Ovary (tissue), 7 donors: ENCODE measurements at regions not wholly inside any gene's neighbourhood (a gene's known extent, or its start where the extent isn't known, plus 50 kb on each side); places are given as distances from the start of the nearest gene placed in this dataset.

Experiments used
- DNase-seq, 5 donors: peaks; one replicate each; pipeline ENCODE4 v3.0.0-alpha.2; 2019 to 2020
- H3K27ac ChIP-seq, 2 donors: fragments of 200-600 bp; one replicate each; pipeline versions ENCODE4 v1.5.1 to v1.8.0; 2019 to 2022
- H3K27me3 ChIP-seq: fragments of 200-600 bp; one replicate; pipeline ENCODE4 v1.8.0; 2022
- H3K36me3 ChIP-seq: fragments of 200-600 bp; sonication (generic); one replicate; pipeline ENCODE4 v1.5.1; 2019
- H3K4me1 ChIP-seq: one replicate; pipeline ENCODE4 v1.8.1; 2013; ENCODE audit warnings: mild to moderate bottlenecking, moderate library complexity; ENCODE audit not compliant: insufficient read depth
- H3K4me3 ChIP-seq: fragments of 200-600 bp; sonication (generic); one replicate; pipeline ENCODE4 v1.5.1; 2017
- H3K9me3 ChIP-seq, 2 donors: fragments of 200-600 bp in 1 of 2; sonication (generic) in 1 of 2; one replicate each; pipeline versions ENCODE4 v1.5.1 to v1.8.1; 2013 to 2019; ENCODE audit warnings: mild to moderate bottlenecking in 1 of 2, moderate library complexity in 1 of 2
- CTCF ChIP-seq, 3 donors: fragments of 450-650 bp in 2 of 3; fragments of 200-600 bp in 1 of 3; IDR thresholded peaks; one replicate each; pipeline versions ENCODE4 v1.5.1 to v1.8.0; 2016 to 2022; ENCODE audit warnings: antibody characterized with exemption in 3 of 3, mild to moderate bottlenecking in 1 of 3
- EP300 ChIP-seq: sonication (generic); formaldehyde crosslinking; IDR thresholded peaks from one replicate; pipeline ENCODE4 v1.6.1; 2017; ENCODE audit warnings: antibody characterized with exemption
- POLR2A ChIP-seq: fragments of 450-650 bp; IDR thresholded peaks from one replicate; pipeline ENCODE4 v1.6.1; 2017; ENCODE audit warnings: antibody characterized with exemption, mild to moderate bottlenecking, moderate library complexity
- WGBS, 3 donors: extraction: QIAGEN DNeasy Blood & Tissue Kit in 1 of 3; methylation state at CpG; one replicate each; pipeline versions ENCODE4 v1.1.5 to v1.1.7; 2013 to 2017; 5-methylcytosine and 5-hydroxymethylcytosine counted together
- intact Hi-C, 4 donors: fragments of 100-400 bp; cut with DNase I; formaldehyde crosslinking; loops; one replicate each; pipeline versions ENCODE4 v1.11.0 to v1.15.1; 2022 to 2023
- donor health status: DM: no; HTN: no; CAD: no; lungs with moderate emphysema.
- donor health status: DM: no; HTN: no; CAD: no.
- donor health status: Bipolar disorder and iron deficiency.
- donor health status: DM: no; HTN: no; CAD: no.
- donor health status: DM: yes; HTN: yes; CAD: no.

- intact Hi-C loops: no loop called here
- Histone ChIP-seq H3K4me1 (no peaks in the 10 kb centered on the region), H3K9me3 (no peaks in the 10 kb centered on the region), H3K27ac (no peak overlapping the region), H3K27me3 (no peaks in the 10 kb centered on the region), H3K36me3 (no peaks in the 10 kb centered on the region), H3K4me3 (no peak overlapping the region)
- WGBS, 3 donors: 89 to 97% (median 95%) methylated on average over 2 of the region's 2 CpGs
- TF ChIP-seq POLR2A (no peak), CTCF (IDR thresholded peaks at IDR 0.05) (no peak), EP300 (no peak)
- no peak for DNase-seq
Measured at GRCh38 chr12:75683220-75683619, 171.8 kb upstream of the KRR1 start.

- 86 to 97% (median 94%) methylated on average over 5 of the region's 5 CpGs for WGBS, 3 donors
- no peaks in the 10 kb centered on the region for H3K36me3 ChIP-seq
- no peak overlapping the region for H3K4me3 ChIP-seq
- no peak overlapping the region for H3K27ac ChIP-seq
- no peak for DNase-seq
- no peaks in the 10 kb centered on the region for H3K27me3 ChIP-seq
- H3K4me1 ChIP-seq: no peaks in the 10 kb centered on the region
- intact Hi-C loops: no loop called here
- TF ChIP-seq EP300: no peak
- TF ChIP-seq CTCF (IDR thresholded peaks at IDR 0.05): no peak
- no peak for TF ChIP-seq POLR2A
- no peaks in the 10 kb centered on the region for H3K9me3 ChIP-seq
Measured at GRCh38 chr12:75677522-75677921, 166.1 kb upstream of the KRR1 start.

GRCh38 chr12:75674393-75674792, 163.0 kb upstream of the KRR1 start:
- Histone ChIP-seq H3K36me3 (no peaks in the 10 kb centered on the region), H3K27ac (no peak overlapping the region), H3K4me3 (no peak overlapping the region), H3K9me3 (no peaks in the 10 kb centered on the region), H3K4me1 (no peaks in the 10 kb centered on the region), H3K27me3 (no peaks in the 10 kb centered on the region)
- DNase-seq: no peak
- intact Hi-C loops: no loop called here
- WGBS, 3 donors: 93 to 94% (median 93%) methylated on average over 2 of the region's 2 CpGs
- no peak for TF ChIP-seq EP300
- no peak for TF ChIP-seq POLR2A
- TF ChIP-seq CTCF (IDR thresholded peaks at IDR 0.05): no peak

GRCh38 chr12:75672200-75672599, 160.8 kb upstream of the KRR1 start:
- intact Hi-C loops: no loop called here
- H3K4me1 ChIP-seq: no peaks in the 10 kb centered on the region
- no peak overlapping the region for H3K4me3 ChIP-seq
- H3K9me3 ChIP-seq: no peaks in the 10 kb centered on the region
- H3K27ac ChIP-seq: no peak overlapping the region
- no peaks in the 10 kb centered on the region for H3K27me3 ChIP-seq
- no peaks in the 10 kb centered on the region for H3K36me3 ChIP-seq
- TF ChIP-seq POLR2A (no peak), EP300 (no peak), CTCF (IDR thresholded peaks at IDR 0.05) (no peak)
- DNase-seq: no peak

GRCh38 chr12:75670216-75670615, 158.8 kb upstream of the KRR1 start:
- WGBS, 3 donors: 59 to 72% (median 67%) methylated on average over 5 of the region's 5 CpGs
- TF ChIP-seq EP300: no peak
- no peak for TF ChIP-seq POLR2A
- TF ChIP-seq CTCF (IDR thresholded peaks at IDR 0.05): no peak
- no peak overlapping the region for H3K4me3 ChIP-seq
- no peaks in the 10 kb centered on the region for H3K27me3 ChIP-seq
- DNase-seq: no peak
- H3K9me3 ChIP-seq: no peaks in the 10 kb centered on the region
- intact Hi-C loops: no loop called here
- no peaks in the 10 kb centered on the region for H3K36me3 ChIP-seq
- H3K27ac ChIP-seq: no peak overlapping the region
- no peaks in the 10 kb centered on the region for H3K4me1 ChIP-seq
